Colonic mucosa (tissue), 4 donors: ENCODE measurements at regions not wholly inside any gene's neighbourhood (a gene's known extent, or its start where the extent isn't known, plus 50 kb on each side); places are given as distances from the start of the nearest gene placed in this dataset.

Experiments
- DNase-seq: peaks from one replicate; pipeline ENCODE4 v3.0.0-alpha.2; 2020
- H3K27ac ChIP-seq: fragments of 200-600 bp; one replicate; pipeline ENCODE4 v1.8.0; 2021
- H3K27me3 ChIP-seq: fragments of 200-600 bp; one replicate; pipeline ENCODE4 v1.8.0; 2021
- H3K36me3 ChIP-seq: fragments of 200-600 bp; one replicate; pipeline ENCODE4 v1.8.0; 2021
- H3K4me1 ChIP-seq: fragments of 200-600 bp; one replicate; pipeline ENCODE4 v1.8.0; 2021; ENCODE audit warnings: mild to moderate bottlenecking
- H3K4me3 ChIP-seq: fragments of 200-600 bp; one replicate; pipeline ENCODE4 v1.8.0; 2021
- H3K9ac ChIP-seq, 2 donors: one replicate each; pipeline ENCODE4 v1.7.0; 2013; ENCODE audit warnings: control low read depth in 2 of 2, low read depth in 2 of 2, low read length in 2 of 2
- H3K9me3 ChIP-seq: fragments of 200-600 bp; one replicate; pipeline ENCODE4 v1.8.0; 2021
- CTCF ChIP-seq: fragments of 200-600 bp; IDR thresholded peaks from one replicate; pipeline ENCODE4 v1.8.0; 2022; ENCODE audit warnings: antibody characterized with exemption, mild to moderate bottlenecking
- intact Hi-C: fragments of 100-400 bp; cut with DNase I; formaldehyde crosslinking; loops from one replicate; pipeline ENCODE4 v1.14.1; 2022
- donor health status: healthy.
- donor health status: DM: no; HTN: no; CAD: no.
- donor health status: DM: no; HTN: no; CAD: no.

GRCh38 chr4:178086320-178086719 is 644.1 kb upstream of the AGA start:
- Histone ChIP-seq H3K36me3 (no peaks in the 10 kb centered on the region), H3K4me3 (no peak overlapping the region), H3K27me3 (no peaks in the 10 kb centered on the region), H3K9ac (no peak overlapping the region), H3K27ac (no peak overlapping the region), H3K4me1 (no peaks in the 10 kb centered on the region), H3K9me3 (no peaks in the 10 kb centered on the region)
- intact Hi-C loops, result no loop called here
- DNase-seq, result no peak
- TF ChIP-seq CTCF, result no peak

GRCh38 chr4:178090640-178091411 is 648.6 kb upstream of the AGA start:
- no peak overlapping the region for H3K4me3 ChIP-seq
- H3K36me3 ChIP-seq, result no peaks in the 10 kb centered on the region
- no peak for DNase-seq
- H3K9me3 ChIP-seq, result no peaks in the 10 kb centered on the region
- intact Hi-C loops, result no loop called here
- H3K9ac ChIP-seq, result no peak overlapping the region
- H3K27ac ChIP-seq, result no peak overlapping the region
- no peaks in the 10 kb centered on the region for H3K27me3 ChIP-seq
- no peak for TF ChIP-seq CTCF
- no peaks in the 10 kb centered on the region for H3K4me1 ChIP-seq

GRCh38 chr4:178102139-178102538 is 659.9 kb upstream of the AGA start:
- no peak overlapping the region for H3K4me3 ChIP-seq
- no peak for TF ChIP-seq CTCF

GRCh38 chr4:178105242-178105641 is 663.0 kb upstream of the AGA start:
- Histone ChIP-seq H3K9me3 (no peaks in the 10 kb centered on the region), H3K9ac (no peak overlapping the region), H3K36me3 (no peaks in the 10 kb centered on the region), H3K27ac (no peak overlapping the region), H3K4me3 (no peak overlapping the region), H3K4me1 (no peaks in the 10 kb centered on the region), H3K27me3 (no peaks in the 10 kb centered on the region)
- TF ChIP-seq CTCF, result no peak
- no peak for DNase-seq
- intact Hi-C loops, result no loop called here

More at GRCh38 chr4:178102139-178102538, 659.9 kb upstream of the AGA start:
- H3K4me1 ChIP-seq, result no peaks in the 10 kb centered on the region
- no peaks in the 10 kb centered on the region for H3K27me3 ChIP-seq
- H3K9ac ChIP-seq, result no peak overlapping the region
- H3K9me3 ChIP-seq, result no peaks in the 10 kb centered on the region
- H3K36me3 ChIP-seq, result no peaks in the 10 kb centered on the region
- no peak for DNase-seq
- H3K27ac ChIP-seq, result no peak overlapping the region
- intact Hi-C loops, result no loop called here

GRCh38 chr4:178136736-178137345 is 694.6 kb upstream of the AGA start:
- Histone ChIP-seq H3K4me1 (no peaks in the 10 kb centered on the region), H3K9me3 (no peaks in the 10 kb centered on the region), H3K9ac (no peak overlapping the region), H3K36me3 (no peaks in the 10 kb centered on the region), H3K4me3 (no peak overlapping the region), H3K27ac (no peak overlapping the region), H3K27me3 (no peaks in the 10 kb centered on the region)
- TF ChIP-seq CTCF, result no peak
- intact Hi-C loops, result no loop called here
- no peak for DNase-seq
